EL (cell line): ENCODE measurements at regions not wholly inside any gene's neighbourhood (a gene's known extent, or its start where the extent isn't known, plus 50 kb on each side); places are given as distances from the start of the nearest gene placed in this dataset.

Experiments
- DNase-seq: peaks from one replicate; pipeline ENCODE4 v3.0.0-alpha.2; 2016

DNA sequence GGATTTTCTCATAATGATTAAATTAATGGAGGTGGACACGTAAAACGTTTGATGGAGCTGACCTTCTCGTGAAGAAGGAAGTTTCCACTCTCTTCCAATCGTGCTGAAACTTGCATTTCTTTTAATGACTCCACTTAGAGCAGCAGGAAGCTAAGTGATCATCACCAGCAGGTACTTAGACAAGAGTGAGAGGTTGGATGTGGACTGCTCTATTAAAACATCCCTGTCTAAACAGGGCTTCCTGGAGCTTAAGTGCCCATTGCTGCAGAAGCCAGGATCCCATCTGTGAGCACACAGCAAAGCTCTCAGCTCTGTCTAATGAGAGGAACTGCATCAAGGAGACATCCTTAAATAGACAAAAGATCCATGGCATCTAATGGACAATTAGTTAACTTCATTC is 1539.5 kb upstream of the CELF4 start:
- DNase-seq: no peak

DNA sequence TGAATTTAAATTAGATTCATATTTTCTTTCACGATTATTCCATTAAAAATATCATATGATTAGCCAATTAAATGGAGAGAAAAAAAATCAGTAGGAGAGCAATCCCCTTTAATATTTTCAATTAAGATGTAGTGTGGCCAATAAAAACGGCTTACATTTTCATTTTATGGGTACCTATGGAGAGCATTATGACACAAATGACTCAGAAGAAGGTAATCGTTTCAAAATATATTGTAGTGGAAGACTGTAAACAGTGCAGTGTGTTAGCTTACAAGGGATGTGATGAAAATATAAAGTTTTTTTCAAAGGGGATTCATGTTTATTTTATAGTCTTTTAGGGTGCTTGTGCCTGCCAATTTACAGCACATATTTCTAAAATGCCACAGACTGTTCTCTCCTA is 1507.4 kb upstream of the CELF4 start:
- no peak for DNase-seq

DNA sequence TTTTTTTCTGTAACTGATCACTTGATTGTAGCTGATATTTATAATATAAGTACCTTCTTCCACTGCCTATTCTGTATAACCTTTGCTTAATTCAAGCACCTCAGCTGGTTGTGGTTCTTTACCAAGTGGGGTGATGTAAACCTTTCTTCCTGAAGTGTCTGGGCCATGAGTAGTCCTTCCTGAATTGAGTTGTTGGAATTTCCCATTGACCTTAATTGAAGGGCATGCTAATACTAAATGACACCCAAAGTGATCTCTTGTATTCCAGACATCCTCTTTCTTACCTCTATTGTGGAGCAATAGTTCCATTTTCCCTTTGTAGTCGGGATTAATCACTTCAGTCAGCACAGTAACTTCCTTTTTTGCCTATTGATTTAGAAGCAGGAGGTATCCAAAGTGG is 1496.8 kb upstream of the CELF4 start:
- DNase-seq: no peak

DNA sequence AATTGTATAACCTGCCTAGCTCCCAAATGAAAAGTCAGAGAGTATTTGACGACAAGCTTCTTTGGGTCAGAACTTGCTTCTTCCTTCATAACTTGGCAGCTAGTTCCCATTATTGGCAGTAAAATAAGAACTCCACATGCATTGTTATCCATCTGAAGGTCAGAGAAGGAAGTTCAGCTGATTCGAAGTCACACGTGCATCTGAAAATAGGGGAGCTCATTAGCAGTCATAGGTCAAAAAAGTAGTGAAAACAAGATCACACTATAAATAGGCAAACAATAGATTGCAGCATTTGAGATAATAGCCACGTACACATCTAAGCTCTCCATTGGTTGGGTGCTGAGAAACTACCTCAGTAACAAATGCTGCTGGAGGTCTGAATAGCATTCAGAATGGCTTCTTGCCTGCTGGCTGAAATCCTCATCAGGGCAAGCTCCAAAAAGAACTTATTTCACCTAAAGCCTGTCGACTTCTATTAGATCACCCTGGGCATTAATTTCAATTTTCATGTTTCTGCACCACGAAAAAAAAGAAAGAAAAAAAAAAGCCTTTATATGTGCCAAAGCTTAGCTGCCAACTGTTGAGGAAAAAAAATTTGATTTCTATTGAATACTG is 1492.9 kb upstream of the CELF4 start:
- no peak for DNase-seq

DNA sequence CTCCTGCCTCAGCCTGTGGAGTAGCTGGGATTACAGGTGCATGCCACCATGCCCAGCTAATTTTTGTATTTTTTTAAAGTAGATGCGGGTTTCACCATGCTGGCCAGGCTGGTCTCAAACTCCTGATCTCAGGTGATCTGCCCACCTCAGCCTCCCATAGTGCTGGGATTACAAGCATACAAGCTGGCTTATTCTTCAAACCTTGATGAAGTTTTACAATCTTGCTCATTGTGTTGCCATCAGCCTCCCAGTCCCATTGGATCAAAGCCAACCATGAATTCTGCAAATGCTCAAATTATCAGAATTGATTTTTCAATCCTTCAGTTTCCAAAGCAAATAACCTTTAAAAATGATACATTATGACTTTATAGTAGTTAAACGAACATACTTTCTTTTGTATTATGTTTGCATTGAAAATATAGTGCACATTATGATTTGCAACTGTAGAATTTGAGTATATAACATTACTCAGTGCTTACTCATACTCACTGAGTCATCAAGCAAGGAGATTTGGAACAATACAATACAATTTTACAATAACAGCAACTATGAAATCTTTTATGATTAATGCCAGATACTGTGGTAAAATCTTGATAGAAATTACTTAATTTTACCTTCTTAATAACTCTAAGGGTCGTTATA is 1491.9 kb upstream of the CELF4 start:
- peak; percentile 0 for DNase-seq

DNA sequence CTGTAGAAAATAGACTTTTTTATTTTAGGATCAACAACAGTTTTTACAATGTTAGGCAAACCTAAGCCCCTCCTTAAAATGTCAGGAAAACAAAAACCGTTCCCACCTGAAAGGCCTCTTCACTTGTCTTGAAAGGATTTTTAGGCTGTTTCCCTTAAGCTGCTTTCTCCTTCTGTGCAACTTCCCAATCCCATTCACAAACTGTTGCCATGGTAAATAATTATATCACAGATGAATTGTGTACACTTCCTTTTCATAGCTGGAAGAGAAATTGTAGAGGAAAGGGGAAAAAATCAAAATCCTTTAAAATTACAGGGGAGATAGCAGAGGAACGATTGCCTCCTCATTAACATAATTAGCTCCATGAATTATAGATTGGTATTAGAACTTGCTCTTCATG is 1488.0 kb upstream of the CELF4 start:
- no peak for DNase-seq

DNA sequence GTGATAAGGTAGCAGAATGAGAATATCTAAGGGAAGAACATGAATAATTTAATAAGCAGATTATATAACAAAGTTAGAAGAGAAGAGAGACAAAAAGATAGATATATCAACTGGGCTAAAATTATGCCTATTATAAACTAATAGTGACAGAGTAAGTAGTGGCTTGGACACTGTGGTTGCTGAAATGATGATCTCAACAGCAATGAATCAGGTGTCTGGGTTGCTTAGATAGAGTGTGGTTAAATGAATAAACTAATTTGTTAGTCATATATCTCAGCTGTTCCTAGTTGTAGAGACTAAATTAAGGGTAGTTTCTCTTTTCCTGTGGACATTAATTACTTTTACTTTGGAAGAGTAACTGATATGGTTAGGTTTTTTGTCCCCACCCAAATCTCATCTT is 1485.4 kb upstream of the CELF4 start:
- no peak for DNase-seq

DNA sequence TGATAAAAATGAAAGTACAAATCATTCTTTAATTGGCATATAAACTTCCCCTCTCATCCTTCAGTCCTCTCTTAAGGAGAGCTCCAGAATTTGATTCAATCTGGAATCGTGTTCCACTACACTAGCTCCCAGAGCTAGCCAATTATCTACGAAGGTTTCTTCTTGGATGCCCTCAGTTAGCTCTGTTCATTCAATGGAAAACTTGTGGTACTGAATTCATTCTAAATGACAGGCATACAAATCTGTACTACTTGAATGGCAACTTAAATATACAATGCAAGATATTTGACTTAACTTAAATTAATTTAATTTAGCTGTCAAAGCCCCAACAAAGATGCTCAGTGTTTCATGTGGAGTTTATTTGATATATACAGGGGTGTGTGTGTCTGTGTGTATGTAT is 1474.2 kb upstream of the CELF4 start:
- DNase-seq: no peak

DNA sequence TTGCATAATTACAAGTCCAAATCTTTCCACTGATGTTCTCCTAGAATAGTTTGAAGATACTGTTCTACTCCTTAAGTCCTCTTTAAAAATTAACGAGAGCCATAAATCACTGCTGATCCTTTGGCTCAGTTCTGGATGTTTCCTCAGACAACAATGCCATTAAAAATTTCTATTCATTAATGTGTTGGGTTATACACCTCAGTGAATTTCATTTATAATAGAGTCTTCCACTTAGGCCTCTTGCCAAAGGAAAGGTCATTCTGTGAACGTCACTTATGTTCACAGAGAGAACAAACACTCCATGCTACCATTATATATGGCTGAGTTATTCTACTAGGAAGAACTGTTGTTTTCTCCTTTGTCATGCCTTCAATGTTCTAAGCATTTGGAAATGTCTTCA is 1472.3 kb upstream of the CELF4 start:
- DNase-seq: no peak

DNA sequence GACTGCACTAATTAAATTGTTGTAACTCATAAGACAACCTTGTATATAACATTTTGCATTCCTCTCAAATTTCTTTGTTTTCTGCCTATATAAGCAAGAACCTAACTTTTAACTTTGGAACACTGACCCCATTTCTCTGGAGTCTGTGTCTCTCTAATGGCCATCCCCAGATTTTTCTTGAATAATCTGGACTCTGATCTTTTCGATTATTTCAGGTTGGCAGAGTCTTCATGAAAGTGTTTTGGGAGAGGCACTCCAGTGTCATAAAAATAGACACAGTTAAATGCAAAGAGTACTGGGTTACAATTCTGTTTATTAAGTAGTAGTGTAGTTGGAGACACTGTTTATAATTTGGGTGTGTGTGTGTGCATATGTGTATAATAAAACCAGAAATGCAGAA is 1467.7 kb upstream of the CELF4 start:
- DNase-seq: no peak

DNA sequence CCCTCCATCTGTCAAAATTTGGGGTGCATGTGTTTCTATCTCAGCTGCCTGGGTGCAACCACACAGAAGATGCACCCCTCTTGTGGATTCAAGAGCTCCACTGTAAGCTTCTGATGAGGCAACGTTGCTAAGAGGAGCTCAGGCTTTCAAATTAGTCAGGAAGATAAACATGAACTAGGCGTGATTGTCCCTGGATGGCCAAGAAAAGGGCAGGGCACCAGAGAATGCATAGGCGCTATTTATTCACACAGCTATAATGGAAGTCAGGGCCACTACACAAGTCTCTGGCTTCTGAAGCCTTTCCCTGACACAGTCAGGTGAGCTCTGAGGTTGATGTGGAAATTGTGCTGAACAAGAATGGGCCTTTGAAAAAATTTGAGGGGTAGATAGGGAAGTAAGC is 1466.0 kb upstream of the CELF4 start:
- no peak for DNase-seq

DNA sequence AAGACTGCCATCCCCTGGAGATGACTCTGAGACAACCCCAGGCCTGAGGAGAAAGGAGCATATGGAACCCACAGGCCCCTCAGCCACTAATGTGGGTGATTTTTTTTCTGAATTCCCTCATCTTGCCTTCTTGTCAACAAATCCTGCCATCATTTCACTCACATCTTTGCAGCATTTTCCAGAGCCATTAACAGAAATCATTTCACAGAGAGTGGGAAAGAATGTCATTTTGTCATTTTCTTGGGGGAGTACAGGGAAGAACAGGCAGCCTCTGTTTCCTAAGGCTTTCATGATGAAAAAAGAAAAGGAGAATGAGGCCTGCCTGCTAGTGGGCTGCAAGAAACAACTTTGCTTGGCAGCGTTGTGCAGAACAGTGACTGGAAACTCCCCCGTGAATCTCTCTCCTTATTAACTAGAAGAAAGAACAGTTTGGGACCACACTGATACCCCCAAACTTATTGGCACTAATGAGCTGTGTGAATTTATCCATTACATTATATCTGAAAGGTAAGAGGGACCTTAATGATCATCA is 1464.6 kb upstream of the CELF4 start:
- DNase-seq: no peak

DNA sequence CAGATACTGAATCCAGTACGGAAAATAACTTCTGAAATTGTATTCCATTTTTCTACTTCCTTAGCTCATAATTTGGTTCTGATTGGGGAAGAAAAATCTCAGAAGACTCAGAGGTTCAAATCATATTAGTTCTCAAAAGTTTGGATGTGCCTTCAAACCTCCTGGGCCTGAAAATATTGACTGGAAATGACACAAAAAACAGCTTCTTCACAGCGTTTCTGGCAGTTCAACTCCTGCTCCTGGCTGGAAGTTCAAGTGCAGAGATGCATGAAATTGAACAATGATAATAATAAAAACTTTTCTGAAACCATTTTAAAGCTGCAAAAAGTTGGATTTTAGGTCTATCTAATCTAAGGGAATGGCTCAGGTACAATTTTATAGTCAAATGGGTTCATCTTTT is 1459.9 kb upstream of the CELF4 start:
- no peak for DNase-seq

DNA sequence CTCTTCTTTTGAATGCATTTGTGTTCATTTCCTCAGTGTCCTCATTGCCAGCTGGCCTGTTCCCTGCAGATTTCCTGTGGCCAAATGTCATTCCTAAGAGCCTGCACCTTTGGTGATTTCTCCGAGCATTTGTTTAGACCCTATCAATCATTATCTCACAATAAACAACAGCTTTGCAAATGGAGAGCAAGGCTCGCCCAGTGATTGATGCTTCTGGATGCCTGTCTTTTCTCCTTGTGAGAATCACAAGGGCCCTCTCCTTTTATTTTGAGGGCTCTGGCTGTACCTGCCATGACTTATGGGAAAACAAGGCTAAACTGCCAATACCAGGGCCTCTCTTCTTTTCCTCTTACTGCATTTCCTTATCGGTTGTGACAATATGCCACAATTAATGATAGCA is 1454.4 kb upstream of the CELF4 start:
- DNase-seq: no peak

DNA sequence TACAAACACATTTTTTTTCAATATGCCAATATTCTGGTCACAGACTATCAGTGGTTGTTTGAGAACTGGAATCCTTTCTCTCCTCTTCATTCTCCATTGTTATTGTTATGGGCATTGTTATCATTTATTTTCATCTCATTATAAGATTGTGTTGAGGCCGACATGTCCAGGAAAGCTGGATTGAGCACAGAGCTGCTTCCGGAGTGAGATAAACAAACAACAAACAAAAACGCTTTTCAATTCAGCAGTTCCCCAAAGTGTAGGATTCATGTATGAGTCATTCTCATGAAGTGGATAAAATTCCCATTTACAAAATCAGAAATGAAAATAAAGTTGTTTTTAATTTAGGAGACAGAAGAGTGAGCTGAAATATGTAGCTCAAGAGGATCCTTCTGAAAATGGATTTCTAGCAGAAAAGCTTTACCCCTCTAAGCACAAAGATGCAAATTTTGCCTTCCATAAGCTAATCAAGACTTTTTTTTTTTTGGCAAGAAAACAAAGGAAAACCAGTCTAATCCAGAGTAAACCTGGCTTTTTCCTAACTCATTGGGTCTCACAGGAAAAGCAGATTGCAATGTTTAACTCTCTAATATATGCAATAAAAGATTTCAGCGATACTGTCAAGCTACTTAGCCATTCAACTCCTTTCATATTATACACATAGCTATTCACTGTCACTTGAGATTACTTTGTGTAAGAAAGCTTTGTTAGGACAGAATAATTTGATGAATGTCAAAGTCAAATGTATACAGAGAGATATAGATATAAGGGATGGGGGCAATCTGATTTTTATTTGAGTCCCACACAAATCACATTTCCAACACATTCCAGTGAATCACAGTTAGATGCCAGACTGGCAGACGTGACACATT is 1441.7 kb upstream of the CELF4 start:
- DNase-seq: no peak

DNA sequence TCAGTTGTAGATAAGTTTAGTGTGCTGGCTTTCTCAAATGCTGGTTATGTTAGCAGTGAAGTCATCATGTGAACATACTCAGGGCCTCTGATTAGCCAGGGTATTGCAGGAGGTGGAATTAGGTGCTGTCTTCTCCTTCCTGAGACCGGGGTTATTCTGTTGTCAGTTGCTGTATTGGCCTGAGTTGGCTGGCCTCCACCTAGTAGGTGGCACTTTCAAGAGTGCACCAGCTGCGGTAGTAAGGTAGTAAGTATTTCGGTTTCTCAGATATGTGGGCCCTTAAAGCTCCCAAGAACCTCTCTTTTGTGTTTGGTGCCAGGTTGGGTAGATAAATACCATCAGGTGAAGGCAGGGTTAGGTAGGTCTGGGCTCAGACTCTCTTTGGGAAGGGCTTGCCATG is 1430.5 kb upstream of the CELF4 start:
- DNase-seq: no peak

DNA sequence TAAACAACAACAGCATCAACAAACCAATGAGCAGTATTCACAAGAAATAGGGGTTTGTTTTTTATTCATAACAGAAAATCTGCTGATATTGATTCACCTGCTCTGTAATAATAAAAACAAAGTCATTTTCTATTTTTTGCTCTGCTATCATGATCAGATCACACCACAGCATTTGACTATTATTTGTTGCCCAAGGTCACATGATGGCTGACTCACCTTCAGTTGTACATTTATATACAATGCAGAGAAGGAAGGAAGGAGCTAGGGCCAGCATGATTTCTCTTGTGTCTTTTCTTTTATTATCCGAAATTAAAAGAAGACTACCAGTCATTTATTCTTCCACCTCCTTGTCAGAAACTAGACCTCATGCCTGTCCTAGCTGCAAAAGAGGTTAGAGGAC is 1427.7 kb upstream of the CELF4 start:
- DNase-seq: no peak

DNA sequence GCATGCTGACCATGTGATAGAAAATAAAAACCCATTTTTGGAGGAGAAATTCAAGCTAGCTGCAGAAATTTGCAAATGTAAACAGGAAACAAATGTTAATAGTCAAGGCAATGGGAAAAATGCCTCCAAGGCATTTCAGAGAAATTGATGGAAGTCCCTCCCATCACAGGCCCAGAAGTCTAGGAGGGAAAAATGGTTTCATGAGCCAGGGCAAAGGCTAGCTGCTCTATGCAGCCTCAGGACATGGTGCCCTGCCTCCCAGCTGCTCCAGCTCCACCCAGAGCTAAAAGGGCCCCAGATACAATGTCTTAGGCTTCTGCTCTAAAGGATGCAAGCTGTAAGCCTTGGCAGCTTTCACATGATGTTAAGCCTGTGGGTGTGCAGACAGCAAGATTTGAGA is 1419.4 kb upstream of the CELF4 start:
- no peak for DNase-seq

DNA sequence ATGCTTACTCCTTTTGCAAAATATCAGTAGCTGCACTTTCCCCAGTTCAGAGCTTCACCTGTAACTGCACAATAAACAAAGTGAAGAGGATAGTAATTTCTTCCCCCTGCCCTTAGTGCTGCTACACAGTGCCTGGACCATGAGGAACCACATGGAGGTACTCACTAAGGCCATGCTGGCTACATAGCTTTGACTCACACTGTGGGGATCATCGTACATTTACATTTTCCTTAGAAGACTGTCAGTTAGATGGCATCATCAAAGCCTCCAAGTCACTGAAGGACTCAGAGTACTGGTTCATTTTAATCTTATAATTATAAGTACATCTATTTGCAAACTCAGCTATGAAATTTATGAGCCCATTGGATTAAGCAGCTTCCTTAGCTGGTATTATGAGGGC is 1416.5 kb upstream of the CELF4 start:
- DNase-seq: no peak

DNA sequence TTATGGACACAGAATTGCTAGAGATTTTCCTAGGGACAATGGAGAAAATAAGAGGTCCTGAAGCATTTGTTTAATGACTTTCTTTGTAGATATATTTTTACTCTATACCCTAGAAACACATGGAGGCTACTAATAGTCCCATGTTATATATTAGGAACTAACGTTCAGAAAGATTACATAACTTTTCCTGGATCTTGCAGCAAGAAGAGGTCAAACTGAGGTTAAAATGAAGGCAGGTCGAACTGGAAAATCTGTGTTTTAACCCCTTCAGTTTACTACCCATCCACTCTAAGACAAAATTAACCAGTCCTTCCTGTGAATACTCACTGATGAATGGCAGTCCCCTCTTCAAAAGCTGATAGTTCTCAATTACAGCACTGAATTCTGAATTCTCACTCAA is 1415.8 kb upstream of the CELF4 start:
- no peak for DNase-seq

DNA sequence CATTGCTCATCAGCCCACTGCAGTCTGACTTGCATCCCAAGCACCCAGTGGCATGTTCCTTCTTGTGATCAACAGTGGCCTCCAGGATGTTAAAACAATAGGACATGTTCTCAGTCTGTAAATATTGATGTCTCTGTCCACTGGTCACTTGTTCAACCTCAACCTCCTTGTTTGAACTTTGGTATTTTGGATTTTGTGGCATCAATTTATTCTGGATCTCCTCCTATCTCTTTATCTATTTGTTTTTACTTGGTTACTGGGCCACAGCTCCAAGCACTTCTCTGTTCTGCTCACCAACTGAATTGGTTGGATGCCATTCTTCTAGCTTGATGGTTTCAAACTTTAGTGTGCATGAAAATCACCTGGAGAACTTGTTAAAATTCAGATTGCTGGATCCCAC is 1414.8 kb upstream of the CELF4 start:
- no peak for DNase-seq

DNA sequence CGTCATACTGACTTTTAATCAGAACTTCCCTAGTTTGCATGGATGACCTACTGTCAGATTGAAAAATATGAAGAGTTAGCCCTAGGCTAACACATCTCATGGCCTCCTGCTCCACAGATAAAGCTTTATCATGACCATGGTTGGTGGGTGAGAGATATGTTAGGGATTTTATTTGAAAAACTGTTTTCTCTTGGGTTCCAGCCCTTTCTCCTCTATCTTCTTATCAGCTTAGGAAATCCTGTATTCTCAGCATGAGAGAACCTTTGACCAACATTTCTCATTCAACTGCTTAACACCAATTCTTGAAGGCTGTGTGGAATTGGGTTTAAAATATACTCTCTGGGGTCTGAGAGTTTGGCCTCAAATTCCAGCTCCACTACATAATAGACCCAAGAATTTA is 1407.0 kb upstream of the CELF4 start:
- DNase-seq: no peak

DNA sequence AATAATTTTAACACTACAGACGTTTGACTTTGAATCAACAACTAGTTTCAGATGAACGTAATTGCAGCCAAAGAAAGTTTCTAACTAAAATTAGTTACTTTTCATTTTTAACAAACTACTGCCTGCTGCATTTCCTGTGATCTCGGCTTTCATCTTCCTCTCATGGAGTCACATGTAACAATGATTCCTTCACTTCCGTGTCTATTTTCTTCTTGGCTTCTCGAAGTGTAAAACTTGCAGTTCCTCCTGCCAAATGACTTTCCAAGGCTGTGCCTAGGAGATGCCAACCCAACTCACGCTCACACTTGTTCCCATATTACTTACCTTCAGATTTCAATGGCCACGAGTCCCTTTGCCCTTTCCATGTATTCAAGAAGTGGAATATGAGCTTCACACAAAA is 1406.3 kb upstream of the CELF4 start:
- no peak for DNase-seq

DNA sequence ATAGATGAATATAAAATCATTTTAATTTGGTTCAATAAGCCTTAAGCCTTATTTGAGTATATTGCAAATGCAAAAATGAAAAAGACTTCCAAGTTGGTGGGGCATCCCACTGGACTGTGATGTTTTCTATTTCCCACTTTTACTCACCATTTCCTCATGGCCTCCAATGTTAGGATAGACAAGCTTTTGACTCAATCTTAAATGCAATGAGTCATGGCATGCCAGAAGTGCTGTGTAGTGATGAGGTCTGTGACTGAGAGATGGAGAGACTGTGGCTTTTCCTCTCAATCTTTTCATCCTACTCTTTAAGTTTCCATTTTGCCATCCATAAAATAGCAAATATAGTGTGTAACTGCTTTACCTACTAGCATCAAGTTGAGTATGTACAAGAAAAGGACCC is 1401.2 kb upstream of the CELF4 start:
- DNase-seq: no peak
